ENCODE measurements at regions not wholly inside any gene's neighbourhood (a gene's known extent, or its start where the extent isn't known, plus 50 kb on each side); places are given as distances from the start of the nearest gene placed in this dataset.
"Not testable (repeated sequence)": the region's sequence is repeated elsewhere in the genome, so short reads cannot be mapped to it uniquely, and the experiment has no call there.

DNA sequence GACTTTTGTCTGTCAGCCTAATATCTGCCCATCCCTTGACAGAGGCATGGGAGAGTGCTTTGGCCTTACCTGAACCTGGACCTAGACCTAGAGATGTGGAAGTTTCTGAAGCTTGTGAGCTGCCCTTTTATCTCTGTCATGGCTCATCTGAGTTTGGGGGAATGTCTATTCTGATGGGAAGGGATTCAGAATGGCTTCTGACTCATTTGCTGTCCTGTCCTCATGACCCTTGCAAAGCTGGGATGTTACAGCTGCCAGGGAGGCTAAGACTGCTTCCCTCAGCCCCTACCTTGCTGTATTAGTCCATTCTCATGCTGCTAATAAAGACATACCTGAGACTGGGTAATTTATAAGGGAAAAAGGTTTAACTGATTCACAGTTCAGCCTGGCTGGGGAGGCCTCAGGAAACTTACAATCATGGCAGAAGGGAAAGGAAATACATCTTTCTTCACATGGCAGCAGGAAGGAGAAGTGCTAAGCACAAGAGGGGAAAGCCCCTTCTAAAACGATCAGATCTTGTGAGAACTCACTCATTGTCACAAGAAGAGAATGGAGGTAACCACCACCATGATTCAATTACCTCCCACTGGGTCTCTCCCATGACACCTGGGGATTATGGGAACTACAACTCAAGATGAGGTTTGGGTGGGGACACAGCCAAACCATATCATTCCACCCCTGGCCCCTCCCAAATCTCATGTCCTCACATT lies 252.2 kb downstream of the ERMARD start:
- no peak overlapping the region for H3K4me3 Mint-ChIP-seq
- Histone ChIP-seq H3K27me3 (ENCODE audit: control insufficient read depth in 2 of 2, insufficient read depth in 2 of 2, low read length in 2 of 2) (no peaks in the 10 kb centered on the region), H3K4me1 (ENCODE audit: control insufficient read depth in 1 of 2, insufficient read depth in 2 of 2, low read length in 2 of 2) (peaks cover 12 to 17% of the 10 kb centered on the region in 2 donors), H4K20me1 (ENCODE audit: insufficient read depth, low read length) (no peaks in the 10 kb centered on the region), H3K36me3 (replicated peaks in 1 of 2; ENCODE audit: control insufficient read depth in 1 of 2, insufficient read depth in 2 of 2, low read length in 2 of 2) (no peaks in the 10 kb centered on the region), H3K9me3 (replicated peaks in 1 of 2; ENCODE audit: control insufficient read depth in 1 of 2, insufficient read depth in 1 of 2, low read length in 2 of 2) (peaks cover 24 to 30% of the 10 kb centered on the region in 2 donors), H3K9ac (ENCODE audit: insufficient read depth, low read length, poor library complexity, severe bottlenecking) (no peak overlapping the region), H2AFZ (ENCODE audit: insufficient read depth, low read depth, low read length, poor library complexity, severe bottlenecking) (no peak overlapping the region), H3K27ac (ENCODE audit: low read depth in 1 of 2, low read length in 2 of 2) (no peak overlapping the region), H3K4me2 (replicated peaks; ENCODE audit: extremely low read depth, low read length, poor library complexity, severe bottlenecking) (no peak overlapping the region), H3K4me3 (replicated peaks in 1 of 3; ENCODE audit: low read depth in 2 of 3, low read length in 3 of 3) (no peak overlapping the region), H3K79me2 (ENCODE audit: insufficient read depth, low read length) (no peaks in the 10 kb centered on the region)
- H3K9me3 Mint-ChIP-seq = peaks cover 21 to 44% (median 38%) of the 10 kb centered on the region in 7 donors
- peaks cover 0 to 4% (median 1%) of the 10 kb centered on the region in 3 donors for H3K27me3 Mint-ChIP-seq (ENCODE audit: low read depth in 3 of 3)
- WGBS (ENCODE audit: insufficient coverage) = no CpG with 5 or more reads among the region's 1 CpG
- TF ChIP-seq, protein P1, sequence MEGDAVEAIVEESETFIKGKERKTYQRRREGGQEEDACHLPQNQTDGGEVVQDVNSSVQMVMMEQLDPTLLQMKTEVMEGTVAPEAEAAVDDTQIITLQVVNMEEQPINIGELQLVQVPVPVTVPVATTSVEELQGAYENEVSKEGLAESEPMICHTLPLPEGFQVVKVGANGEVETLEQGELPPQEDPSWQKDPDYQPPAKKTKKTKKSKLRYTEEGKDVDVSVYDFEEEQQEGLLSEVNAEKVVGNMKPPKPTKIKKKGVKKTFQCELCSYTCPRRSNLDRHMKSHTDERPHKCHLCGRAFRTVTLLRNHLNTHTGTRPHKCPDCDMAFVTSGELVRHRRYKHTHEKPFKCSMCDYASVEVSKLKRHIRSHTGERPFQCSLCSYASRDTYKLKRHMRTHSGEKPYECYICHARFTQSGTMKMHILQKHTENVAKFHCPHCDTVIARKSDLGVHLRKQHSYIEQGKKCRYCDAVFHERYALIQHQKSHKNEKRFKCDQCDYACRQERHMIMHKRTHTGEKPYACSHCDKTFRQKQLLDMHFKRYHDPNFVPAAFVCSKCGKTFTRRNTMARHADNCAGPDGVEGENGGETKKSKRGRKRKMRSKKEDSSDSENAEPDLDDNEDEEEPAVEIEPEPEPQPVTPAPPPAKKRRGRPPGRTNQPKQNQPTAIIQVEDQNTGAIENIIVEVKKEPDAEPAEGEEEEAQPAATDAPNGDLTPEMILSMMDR (IDR thresholded peaks at IDR 0.05) = no peak
- peak; percentile 40 to 80 (median 49) for DNase-seq
- H3K36me3 Mint-ChIP-seq = peaks cover 1 to 10% of the 10 kb centered on the region in 2 donors
- H3K27ac Mint-ChIP-seq = peak overlapping the region in 5 of 7 donors; percentile 0 to 82 (median 22)
- intact Hi-C loops (cut with micrococcal nuclease) = no loop called here
- peaks cover 19% of the 10 kb centered on the region for H3K4me1 Mint-ChIP-seq

DNA sequence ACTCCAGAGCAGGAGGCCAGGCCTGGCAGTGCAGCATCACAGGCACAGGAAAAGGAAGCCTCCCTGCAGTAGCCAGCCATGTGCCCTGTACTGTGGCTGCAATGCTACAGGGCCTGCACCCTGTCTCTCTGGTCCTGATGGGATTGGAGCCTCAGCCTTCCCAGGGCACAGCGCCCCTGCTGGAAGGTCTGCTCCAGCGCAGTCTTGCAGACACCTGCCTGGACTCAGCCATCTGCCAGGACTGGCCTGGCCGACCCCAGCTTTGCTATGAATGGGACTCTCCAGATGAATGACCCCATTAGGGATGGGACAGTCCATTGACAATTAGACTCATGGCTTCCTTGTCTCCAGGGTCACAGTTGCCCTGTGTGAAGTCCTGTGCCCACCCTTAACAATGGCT lies 251.6 kb downstream of the ERMARD start:
- Mint-ChIP-seq H3K27me3 (ENCODE audit: low read depth in 3 of 3) (peaks cover 0 to 4% (median 1%) of the 10 kb centered on the region in 3 donors), H3K4me3 (no peak overlapping the region), H3K27ac (peak overlapping the region in 1 of 7 donors; percentile 38), H3K4me1 (peaks cover 23% of the 10 kb centered on the region), H3K36me3 (peaks cover 1 to 10% of the 10 kb centered on the region in 2 donors), H3K9me3 (peaks cover 21 to 44% (median 39%) of the 10 kb centered on the region in 7 donors)
- Histone ChIP-seq H3K4me1 (ENCODE audit: control insufficient read depth in 1 of 2, insufficient read depth in 2 of 2, low read length in 2 of 2) (peaks cover 18 to 23% of the 10 kb centered on the region in 2 donors), H3K36me3 (replicated peaks in 1 of 2; ENCODE audit: control insufficient read depth in 1 of 2, insufficient read depth in 2 of 2, low read length in 2 of 2) (no peaks in the 10 kb centered on the region), H3K9ac (ENCODE audit: insufficient read depth, low read length, poor library complexity, severe bottlenecking) (no peak overlapping the region), H3K27ac (ENCODE audit: low read depth in 1 of 2, low read length in 2 of 2) (no peak overlapping the region), H4K20me1 (ENCODE audit: insufficient read depth, low read length) (no peaks in the 10 kb centered on the region), H3K9me3 (replicated peaks in 1 of 2; ENCODE audit: control insufficient read depth in 1 of 2, insufficient read depth in 1 of 2, low read length in 2 of 2) (peaks cover 24 to 30% of the 10 kb centered on the region in 2 donors), H3K4me3 (replicated peaks in 1 of 3; ENCODE audit: low read depth in 2 of 3, low read length in 3 of 3) (no peak overlapping the region), H3K79me2 (ENCODE audit: insufficient read depth, low read length) (no peaks in the 10 kb centered on the region), H3K4me2 (replicated peaks; ENCODE audit: extremely low read depth, low read length, poor library complexity, severe bottlenecking) (no peak overlapping the region), H3K27me3 (ENCODE audit: control insufficient read depth in 2 of 2, insufficient read depth in 2 of 2, low read length in 2 of 2) (no peaks in the 10 kb centered on the region), H2AFZ (ENCODE audit: insufficient read depth, low read depth, low read length, poor library complexity, severe bottlenecking) (no peak overlapping the region)
- intact Hi-C loops (cut with micrococcal nuclease) = no loop called here
- 93% methylated on average over 3 of the region's 3 CpGs for WGBS (ENCODE audit: insufficient coverage)
- no peak for DNase-seq
- TF ChIP-seq, protein P1 (IDR thresholded peaks at IDR 0.05) = no peak

DNA sequence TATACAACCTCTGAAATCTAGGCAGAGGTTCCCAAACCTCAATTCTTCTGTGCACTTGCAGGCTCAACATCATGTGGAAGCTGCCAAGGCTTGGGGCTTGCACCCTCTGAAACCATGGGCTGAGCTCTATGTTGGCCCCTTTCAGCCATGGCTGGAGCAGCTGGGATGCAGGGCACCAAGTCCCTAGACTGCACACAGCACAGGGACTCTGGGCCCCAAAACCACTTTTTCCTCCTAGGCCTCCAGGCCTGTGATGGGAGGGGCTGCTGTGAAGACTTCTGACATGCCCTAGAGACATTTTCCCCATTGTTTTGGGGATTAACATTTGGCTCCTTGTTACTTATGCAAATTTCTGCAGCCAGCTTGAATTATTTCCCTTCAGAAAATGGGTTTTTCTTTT lies 250.4 kb downstream of the ERMARD start:
- H3K4me3 Mint-ChIP-seq; H3K79me2 ChIP-seq (ENCODE audit: insufficient read depth, low read length); H3K4me3 ChIP-seq (replicated peaks in 1 of 3; ENCODE audit: low read depth in 2 of 3, low read length in 3 of 3); H3K27me3 ChIP-seq (ENCODE audit: control insufficient read depth in 2 of 2, insufficient read depth in 2 of 2, low read length in 2 of 2); H2AFZ ChIP-seq (ENCODE audit: insufficient read depth, low read depth, low read length, poor library complexity, severe bottlenecking); H3K27ac Mint-ChIP-seq; H3K27me3 Mint-ChIP-seq (ENCODE audit: low read depth in 3 of 3); H3K27ac ChIP-seq (ENCODE audit: low read depth in 1 of 2, low read length in 2 of 2); H3K4me2 ChIP-seq (replicated peaks; ENCODE audit: extremely low read depth, low read length, poor library complexity, severe bottlenecking); DNase-seq; H3K36me3 ChIP-seq (replicated peaks in 1 of 2; ENCODE audit: control insufficient read depth in 1 of 2, insufficient read depth in 2 of 2, low read length in 2 of 2); H4K20me1 ChIP-seq (ENCODE audit: insufficient read depth, low read length); intact Hi-C loops (cut with micrococcal nuclease); H3K9ac ChIP-seq (ENCODE audit: insufficient read depth, low read length, poor library complexity, severe bottlenecking); H3K36me3 Mint-ChIP-seq: not testable (repeated sequence)
- H3K9me3 Mint-ChIP-seq = peaks cover 21 to 44% (median 39%) of the 10 kb centered on the region in 7 donors
- Histone ChIP-seq H3K4me1 (ENCODE audit: control insufficient read depth in 1 of 2, insufficient read depth in 2 of 2, low read length in 2 of 2) (peaks cover 30 to 35% of the 10 kb centered on the region in 2 donors), H3K9me3 (replicated peaks in 1 of 2; ENCODE audit: control insufficient read depth in 1 of 2, insufficient read depth in 1 of 2, low read length in 2 of 2) (peaks cover 24 to 30% of the 10 kb centered on the region in 2 donors)
- H3K4me1 Mint-ChIP-seq = peaks cover 23% of the 10 kb centered on the region

Measured in CD14-positive monocyte (primary cell).